Muscle of arm (tissue), 1 donor: ENCODE measurements at regions not wholly inside any gene's neighbourhood (a gene's known extent, or its start where the extent isn't known, plus 50 kb on each side); places are given as distances from the start of the nearest gene placed in this dataset.

Experiments used
- DNase-seq: peaks from one replicate; pipeline ENCODE4 v3.0.0-alpha.2; 2013

DNA sequence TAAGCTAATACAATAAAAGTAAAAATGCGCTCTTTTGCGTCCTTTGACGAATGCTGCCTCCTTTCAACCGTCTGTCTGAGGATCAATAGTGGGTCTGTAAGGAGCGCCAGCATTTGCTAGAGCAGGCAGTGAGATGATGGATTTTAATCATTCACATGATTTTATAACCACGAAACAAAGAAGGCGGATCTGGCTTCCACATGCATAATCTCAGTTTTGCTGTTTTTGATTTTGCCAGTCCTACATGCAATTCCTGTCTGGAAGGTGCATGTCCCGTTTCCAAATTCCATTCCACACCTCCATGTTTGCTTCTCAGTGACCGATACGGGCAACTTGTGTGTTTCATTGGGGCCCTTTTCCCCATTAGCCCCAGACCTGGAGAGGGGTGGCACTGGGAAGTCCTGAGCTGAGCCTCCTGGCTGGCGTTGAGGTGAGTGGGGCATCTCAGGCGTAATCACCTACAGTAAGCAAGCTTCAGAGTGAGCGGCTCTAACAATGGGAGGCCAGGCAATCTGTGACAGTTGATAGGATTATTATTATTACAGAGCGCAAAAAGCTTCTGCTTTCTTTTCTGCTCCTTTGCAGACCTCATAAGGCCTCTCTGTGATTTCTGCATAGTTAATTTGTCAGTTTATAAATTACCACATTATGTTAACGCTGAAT lies 405.4 kb downstream of the ZSWIM6 start:
- DNase-seq = no peak

DNA sequence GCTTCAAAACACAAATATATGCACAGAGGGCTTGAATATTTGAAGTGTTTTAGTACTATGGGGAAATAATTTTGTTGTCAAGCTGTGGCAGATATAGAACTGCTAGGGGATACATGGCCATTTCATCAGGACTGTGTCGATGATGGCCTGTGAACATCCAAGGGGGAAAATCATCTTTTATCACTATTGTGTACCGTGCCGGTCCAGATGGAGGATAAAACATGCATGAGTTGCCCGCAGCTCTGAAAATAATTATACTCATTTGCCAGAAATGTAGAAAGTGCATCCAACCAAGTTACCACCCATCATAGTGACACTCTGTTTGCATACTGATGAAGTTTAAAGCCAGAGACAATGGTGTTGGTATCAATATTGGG lies 405.9 kb downstream of the ZSWIM6 start:
- DNase-seq = no peak

DNA sequence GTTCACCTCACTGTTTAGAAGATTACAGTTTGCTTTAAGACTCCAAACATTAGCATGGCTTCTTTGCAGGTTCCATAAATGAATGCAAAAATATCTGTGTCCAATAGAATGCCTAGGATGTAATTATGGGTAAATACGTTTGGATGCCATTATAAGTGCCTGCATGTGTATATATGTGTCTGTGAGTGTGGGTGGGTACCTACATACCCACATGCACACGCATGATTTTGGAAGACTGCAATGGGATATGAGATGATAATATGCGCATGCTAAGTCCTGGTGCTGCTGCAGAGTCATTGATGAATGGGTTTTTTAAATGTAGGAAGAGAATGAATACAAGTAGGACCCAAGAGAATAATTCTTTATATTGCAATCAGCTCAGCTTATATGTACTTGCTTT lies 406.4 kb downstream of the ZSWIM6 start:
- no peak for DNase-seq

DNA sequence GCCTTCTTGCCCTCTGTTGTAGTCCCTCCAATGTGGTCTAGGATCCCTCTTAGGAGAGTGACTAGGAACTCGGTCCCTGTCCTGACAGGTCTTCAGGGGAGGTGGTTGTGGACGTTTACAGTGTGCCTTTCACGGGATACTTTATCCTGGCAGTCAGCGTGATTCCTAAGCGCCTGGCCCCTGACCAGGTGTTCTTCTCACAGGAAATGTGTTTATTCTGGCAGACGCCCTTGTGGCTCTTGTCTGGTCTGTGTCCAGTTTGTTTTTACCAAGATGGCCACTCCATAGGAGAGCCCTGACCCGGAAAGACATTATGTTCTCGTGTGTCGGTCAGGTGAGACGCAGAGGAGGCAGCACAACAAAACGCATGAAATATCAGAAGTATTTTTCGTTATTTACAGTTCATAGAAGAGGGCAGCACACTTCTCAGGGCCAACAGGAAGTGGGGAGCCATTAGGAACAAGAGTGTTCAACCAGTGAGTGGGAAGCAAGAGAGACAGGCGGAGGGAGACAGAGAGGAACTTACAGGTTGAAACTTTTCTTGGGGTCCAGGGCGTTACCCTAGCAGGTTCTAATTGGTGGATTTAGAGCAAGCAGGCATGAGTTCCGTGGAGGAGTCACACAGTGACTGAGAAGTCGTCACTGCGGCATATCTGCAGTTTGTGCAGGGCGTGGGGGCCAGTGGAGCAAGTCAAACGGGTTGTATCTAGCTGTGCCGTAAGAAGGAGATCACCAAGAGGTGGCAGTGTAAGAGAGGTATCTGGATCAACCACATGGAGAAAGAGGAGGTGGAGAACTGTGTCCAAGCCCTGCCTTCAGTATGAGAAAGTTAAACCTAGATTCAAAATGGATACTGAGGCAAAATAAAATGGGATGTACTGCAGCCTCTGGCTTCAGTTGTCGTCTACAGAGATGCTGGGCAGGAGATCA lies 412.9 kb downstream of the ZSWIM6 start:
- no peak for DNase-seq

DNA sequence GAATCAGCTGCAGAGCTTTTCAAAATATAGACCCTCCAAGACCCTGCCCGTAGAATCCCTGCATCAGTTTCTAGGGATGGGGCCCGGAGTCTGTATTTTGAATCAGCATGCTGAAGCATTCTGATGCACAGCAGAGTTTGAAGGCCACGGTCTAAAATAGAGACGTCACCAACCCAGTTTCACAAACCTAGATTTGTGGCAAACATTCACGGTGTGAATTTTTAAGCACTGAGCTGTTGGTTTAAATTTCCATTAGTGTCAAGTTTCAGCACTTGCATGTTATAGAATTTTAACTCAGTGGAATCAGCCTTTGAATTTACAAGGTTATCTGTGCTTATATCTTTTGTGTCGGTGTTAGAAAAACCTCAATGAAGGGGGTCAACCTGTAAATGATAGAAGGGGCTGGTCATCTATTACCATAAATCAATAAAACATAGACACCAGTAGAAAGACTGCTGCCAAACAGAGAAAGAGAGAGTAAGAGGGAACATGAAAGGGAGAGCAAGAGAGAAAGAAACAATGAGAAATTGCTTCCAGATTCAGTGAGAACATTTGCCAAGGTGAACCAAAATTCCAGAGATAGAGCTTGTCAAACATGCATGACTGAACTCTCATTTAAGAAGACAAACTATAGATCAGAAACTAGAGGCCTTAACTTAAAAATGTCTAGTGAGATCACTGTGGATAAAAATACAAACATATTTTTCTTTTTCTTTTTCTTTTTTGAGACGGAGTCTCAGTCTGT lies 414.9 kb downstream of the ZSWIM6 start:
- no peak for DNase-seq

DNA sequence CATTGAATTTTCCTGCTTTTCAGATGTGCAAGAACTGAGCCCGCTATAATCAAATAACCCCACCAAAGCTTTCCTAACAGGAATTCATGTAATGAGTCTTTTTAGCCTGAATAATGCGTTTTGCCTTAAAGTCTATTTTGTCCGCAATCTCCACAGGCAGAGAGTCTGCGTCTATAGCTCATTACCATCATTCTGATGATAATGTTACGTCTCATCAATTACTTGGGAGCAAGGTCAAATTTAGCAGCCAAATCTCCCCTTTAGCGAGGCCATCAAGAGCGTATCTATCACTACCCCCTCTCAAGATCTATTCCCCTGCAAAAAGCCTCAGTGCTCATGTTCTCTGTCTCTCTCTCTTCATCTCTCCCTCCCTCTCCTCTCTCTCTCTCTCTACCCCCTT lies 416.1 kb downstream of the ZSWIM6 start:
- no peak for DNase-seq

DNA sequence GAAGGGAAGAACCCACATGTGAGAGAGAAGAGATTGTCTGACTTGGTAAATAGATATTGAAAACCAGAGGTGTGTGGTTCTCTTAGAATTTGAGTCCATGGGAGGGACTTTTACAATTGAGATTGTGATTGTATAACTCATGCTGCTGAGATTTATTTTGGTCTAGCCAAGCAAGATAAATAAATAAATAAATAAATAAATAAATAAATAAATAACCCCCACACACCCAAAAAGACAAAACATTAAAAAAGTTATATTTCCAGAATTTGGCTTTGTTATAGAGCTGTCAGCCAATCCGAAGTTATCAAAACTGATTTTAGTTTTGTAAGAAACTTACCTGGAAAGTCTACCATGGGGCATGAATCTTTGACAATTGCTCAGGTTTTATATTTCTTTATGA lies 416.6 kb downstream of the ZSWIM6 start:
- no peak for DNase-seq

DNA sequence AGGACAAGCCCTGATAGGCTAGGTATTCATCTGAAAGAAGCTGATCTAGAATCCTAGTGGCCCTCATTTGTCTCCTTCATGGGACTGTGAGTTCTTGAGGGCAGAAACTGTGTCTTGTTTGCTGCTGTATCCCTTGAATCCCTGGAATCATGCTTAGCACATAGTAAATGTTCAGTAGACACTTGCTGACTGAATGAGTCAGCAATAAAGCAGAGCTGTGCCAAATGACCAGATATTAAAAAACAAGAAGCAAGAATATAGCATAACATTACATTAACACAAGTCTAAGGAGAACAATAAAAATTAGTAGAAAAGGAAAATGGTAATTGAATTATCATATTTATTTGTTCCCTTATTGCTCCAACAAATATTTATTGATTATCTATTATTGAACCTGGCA lies 420.5 kb downstream of the ZSWIM6 start:
- DNase-seq = no peak

DNA sequence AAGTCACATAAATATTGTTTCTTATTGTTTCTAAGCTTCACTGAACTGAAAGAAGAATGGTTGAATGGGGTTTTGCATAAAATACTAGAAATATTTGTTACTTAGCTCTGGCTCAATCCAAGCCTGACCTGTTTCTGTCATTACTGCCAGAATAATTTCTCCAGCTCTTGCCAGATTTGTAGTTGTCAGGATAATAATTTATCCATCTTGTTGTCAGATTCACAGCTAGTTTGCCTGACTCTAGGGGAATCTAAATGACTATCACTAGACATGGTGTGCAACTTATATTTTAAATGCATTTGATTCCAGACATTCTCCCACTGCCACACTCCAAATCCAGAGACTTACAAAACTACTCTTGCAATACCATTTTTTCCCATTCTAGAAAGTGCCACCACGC lies 422.7 kb downstream of the ZSWIM6 start:
- DNase-seq = no peak

DNA sequence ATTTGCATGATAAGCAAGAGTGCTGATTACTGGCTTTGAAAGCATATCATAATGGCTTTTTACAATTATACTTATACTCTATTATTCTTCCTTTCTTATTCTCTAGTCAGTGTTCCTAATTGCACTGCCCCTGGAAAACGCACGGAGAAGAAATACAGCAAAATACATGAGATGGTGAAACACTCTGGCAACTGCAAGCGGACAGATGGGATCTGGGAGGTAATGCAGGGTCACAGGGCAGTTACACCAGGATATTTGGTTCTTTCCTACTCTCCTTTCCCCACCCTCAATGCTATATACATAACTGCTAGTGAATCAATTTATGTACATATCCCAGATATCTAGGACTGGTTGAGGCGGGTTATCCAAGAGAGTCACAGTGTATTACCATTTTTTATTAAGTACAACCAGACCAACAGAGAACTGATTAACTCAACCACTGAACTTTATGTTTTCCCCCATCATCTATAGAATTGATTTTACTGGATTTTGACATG lies 423.7 kb downstream of the ZSWIM6 start:
- no peak for DNase-seq

DNA sequence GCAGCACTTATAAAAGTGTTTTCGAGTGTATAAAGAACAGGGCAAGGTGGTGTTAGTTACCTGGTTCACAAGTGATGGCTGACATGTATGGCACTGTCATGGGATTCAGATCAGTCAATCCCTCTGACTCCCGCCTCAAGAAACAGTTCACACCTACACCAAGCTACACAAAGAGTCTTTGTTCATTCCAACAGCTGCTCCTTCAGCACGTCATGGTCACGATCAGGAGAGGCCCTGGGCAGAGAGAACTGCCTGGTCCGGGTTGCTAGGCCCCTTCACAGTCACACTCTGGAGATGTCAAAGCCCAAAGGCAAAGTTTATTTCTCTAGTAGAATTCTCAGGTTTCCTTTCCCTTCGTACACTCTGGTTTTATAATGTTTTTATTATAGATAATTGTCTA lies 426.7 kb downstream of the ZSWIM6 start:
- no peak for DNase-seq

DNA sequence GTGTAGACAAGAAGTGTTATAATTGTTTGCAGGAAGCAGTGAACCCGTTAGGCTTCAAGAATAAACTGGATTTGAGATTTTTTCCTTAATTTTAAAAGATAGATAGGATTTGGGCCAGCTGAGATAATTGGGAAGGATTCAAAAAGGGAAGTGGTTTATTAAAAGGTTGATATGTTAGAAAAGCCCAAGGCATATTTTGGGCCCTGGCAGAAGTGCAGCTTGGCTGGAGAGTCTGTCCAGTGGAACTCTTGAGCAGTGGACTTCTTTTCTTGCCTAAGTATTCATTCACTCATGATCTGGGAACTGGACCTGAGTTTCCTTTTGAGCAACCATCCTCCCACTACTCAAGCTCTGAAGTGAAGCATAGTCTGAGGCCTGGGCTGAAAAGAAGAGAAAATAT lies 433.4 kb downstream of the ZSWIM6 start:
- no peak for DNase-seq

DNA sequence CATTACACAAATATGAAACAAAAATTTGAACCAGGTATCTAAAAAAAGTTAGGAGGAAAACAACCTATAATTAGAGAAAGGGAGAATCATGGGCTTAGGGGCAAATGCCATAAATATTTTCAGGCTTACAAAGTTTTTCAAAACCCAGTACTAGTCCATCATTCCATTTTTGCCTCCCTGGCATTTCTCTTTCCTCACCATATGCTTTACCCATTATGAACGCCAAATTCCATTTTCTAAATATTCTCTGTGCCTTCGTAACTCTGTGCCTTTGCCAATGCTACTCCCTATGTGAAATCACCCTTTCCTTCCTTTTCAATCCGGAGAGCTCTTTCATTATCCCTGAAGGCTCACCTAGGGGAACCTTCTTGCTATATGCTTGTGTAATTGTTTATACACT lies 434.1 kb downstream of the ZSWIM6 start:
- DNase-seq = no peak

DNA sequence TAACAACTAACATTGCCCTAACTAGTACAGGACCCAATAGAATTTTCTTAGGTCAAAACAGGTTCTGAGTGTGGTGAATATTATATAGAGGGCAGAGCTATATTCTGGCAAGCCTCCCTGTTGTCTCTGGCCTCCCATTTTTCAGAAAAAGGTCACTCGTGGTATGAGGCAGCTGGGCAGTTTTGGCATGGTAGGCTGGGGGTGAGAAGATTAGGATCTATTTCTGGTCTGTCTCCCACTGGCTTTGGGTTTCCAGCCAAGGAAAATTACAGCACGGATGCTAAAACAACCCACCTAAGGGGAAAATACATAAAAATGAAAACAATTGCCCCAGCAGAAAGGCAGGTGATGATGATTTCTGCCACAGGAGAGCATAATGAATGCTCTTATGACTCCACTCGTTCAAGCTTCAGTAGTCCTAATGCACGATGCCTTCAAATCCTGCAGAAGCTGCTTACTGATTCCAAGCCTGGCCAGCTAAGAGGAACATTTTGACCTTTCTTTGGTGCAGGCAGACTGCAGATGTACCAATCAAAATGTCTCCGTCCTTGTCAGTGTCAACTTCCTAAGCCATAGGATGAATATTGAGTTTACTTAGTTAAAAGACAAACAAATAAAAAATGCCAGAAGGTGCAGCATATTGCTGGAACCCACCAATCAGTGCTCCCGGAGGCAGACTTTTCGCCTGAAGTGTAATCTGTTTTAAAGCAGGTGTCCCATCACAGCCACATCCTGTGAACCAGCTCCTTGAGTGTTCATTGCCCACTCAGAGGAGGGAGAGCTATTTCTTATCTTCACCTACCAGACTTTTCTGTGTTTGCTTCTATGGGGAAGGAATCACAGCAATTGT lies 435.4 kb downstream of the ZSWIM6 start:
- DNase-seq = no peak

DNA sequence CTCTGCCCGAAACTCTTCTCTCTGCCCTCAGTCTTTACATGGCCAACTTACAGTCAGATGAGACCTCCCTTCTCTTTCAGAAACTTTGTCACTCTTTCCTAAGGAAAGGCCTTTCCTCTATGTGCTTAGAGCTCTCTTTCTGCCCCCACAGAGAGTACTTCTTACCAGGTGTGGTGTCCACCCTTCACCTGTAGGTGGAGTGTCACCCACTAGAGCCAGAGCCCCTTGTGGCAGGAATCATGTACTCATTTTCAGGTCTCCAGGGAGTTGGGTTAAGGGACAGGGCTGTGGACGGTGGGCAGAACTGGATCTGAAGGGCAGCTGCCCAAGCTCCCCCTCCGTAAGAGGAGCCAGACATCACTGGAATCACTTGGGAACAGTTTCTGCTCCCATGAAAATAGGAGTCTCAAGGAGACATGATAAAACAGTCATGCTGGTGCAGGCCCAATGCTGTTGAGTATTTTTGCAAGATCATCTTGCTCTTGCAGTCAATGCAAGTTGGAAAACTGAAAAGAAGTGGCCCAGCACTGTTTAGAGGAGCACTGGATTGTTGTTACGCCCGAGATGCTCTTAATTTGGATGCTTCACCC lies 436.7 kb downstream of the ZSWIM6 start:
- no peak for DNase-seq

DNA sequence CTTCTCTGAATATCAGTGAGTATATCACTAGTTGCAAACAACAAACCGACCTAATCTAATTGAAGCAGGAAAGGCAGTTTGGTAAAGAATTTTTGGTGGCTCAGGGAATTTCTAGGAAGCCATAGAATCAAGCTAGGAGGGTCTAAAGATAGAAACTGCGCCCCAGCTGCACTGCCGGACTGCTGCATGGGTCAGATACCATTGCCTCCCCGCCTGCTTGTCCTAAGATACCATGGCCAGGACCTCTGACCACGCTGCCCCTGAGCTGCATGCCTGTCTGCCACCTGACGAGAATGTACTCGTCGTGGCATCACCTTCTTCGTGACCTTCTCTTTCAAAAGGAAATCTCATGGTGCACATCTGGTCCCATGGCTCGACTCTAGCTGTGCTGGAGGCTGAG lies 439.0 kb downstream of the ZSWIM6 start:
- no peak for DNase-seq

DNA sequence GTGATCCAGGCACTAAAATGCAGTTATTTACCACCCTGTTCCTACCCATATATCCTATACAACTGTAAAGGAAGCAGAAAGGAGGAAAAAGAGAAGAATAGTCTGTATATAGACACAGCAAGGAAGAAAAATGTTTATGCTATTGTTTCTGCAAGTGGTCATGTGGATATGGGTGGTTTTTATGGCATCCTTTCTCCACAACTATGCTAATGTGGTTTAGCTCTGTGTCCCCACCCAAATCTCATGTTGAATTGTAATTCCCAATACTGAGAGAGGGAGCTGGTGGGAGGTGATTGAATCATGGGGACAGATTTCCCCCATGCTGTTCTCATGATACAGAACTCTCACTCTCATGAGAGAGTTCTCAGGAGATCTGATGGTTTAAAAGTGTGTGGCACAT lies 439.8 kb downstream of the ZSWIM6 start:
- DNase-seq = no peak

DNA sequence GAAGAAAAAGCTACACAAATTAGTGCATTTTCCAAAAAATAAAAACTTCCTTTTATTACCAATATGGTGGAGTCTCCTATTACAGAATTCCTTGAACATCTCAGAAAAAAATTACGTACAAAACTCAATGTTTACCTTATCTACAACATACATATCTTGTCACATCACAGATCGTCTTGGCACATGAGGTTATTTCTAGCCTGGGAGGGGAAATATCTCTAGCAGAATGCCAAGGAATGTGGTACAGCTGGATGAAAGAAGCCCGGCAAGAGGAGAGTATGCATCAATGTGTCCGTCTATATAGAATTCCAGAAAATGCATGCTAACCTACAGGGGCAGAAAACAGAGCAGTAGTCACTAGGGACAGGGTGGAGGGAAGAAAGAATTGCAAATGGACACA lies 443.8 kb downstream of the ZSWIM6 start:
- DNase-seq = no peak

DNA sequence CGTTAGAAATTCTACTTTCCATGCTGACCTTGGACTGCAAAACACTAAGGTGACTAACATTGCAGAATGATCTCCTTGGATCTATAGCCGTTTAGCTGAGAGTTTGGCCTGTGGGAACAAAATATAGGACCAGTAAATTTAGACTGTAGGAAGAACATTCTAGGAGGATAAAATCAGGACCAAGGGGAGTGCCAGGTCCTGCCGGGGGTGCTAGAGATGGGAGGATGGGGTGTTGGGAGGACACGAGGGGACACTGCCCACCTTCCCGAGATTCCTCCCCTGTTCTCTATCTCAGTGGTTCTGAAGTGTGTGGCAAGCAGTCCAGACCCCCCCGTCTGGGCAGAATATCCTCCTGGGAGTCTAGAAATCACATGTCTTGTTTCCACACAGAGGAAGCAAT lies 445.2 kb downstream of the ZSWIM6 start:
- no peak for DNase-seq

DNA sequence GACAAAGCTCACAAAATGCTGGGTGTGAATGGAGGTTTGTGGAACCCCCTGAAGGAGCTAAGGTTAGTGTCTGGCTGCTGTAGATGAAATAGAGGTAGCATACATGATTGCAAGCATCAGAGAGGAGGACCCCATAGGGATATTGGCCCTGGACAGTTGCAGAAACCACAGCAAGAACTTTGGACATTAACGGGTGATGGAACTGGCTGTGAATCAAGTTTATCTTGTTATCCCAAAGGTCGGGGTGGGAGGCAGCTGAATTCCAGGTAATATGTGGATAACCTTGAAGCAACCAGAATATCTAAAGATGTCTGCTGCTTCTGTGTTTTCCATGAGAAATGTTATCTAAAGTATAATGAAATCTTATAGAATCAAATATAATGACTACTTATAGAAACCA lies 447.7 kb downstream of the ZSWIM6 start:
- no peak for DNase-seq

DNA sequence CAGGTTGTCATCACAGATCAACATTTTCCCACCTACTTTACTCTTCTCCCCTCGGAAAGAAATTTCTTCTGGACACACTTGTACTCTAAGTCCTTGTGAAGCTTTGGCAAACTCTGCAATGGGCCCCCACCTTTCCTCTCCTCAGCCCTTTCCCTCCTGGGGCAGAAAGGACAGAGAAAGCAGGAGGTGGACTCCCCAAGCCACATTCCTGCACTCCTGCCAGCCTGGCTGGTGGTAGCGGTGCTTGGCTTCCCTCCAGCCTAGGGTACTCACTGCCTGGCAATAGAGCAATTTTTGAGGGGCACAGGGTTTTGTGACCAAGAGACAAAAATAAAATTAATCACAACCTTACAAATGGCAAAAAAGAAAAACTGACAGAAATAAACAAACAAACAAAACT lies 451.4 kb downstream of the ZSWIM6 start:
- no peak for DNase-seq
